ENCODE measurements at regions not wholly inside any gene's neighbourhood (a gene's known extent, or its start where the extent isn't known, plus 50 kb on each side); places are given as distances from the start of the nearest gene placed in this dataset.

- Histone ChIP-seq H3K27ac (ENCODE audit: low read depth, low read length, poor library complexity, severe bottlenecking) (no peak overlapping the region), H3K36me3 (ENCODE audit: insufficient read depth, low read length) (no peaks in the 10 kb centered on the region), H4K20me1 (ENCODE audit: insufficient read depth, low read length) (no peaks in the 10 kb centered on the region), H3K27me3 (ENCODE audit: insufficient read depth, low read length) (no peaks in the 10 kb centered on the region), H3K4me3 (ENCODE audit: low read depth, low read length, poor library complexity, severe bottlenecking) (no peak overlapping the region), H3F3A (ENCODE audit: insufficient read depth, low read length) (no peaks in the 10 kb centered on the region), H3K4me1 (ENCODE audit: insufficient read depth, low read length, severe bottlenecking) (no peaks in the 10 kb centered on the region), H3K79me2 (ENCODE audit: insufficient read depth, low read length) (no peaks in the 10 kb centered on the region), H2AFZ (ENCODE audit: low read length) (no peak overlapping the region), H3K9me2 (ENCODE audit: low read depth, low read length) (no peaks in the 10 kb centered on the region), H3K4me2 (ENCODE audit: low read length) (no peak overlapping the region), H3K9me3 (ENCODE audit: low read length) (no peaks in the 10 kb centered on the region), H3K9ac (ENCODE audit: low read length) (no peak overlapping the region)
- TF ChIP-seq EZH2 (IDR thresholded peaks at IDR 0.05; ENCODE audit: borderline replicate concordance, low read length), result no peak
- TF ChIP-seq, protein P1, sequence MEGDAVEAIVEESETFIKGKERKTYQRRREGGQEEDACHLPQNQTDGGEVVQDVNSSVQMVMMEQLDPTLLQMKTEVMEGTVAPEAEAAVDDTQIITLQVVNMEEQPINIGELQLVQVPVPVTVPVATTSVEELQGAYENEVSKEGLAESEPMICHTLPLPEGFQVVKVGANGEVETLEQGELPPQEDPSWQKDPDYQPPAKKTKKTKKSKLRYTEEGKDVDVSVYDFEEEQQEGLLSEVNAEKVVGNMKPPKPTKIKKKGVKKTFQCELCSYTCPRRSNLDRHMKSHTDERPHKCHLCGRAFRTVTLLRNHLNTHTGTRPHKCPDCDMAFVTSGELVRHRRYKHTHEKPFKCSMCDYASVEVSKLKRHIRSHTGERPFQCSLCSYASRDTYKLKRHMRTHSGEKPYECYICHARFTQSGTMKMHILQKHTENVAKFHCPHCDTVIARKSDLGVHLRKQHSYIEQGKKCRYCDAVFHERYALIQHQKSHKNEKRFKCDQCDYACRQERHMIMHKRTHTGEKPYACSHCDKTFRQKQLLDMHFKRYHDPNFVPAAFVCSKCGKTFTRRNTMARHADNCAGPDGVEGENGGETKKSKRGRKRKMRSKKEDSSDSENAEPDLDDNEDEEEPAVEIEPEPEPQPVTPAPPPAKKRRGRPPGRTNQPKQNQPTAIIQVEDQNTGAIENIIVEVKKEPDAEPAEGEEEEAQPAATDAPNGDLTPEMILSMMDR (IDR thresholded peaks at IDR 0.05; ENCODE audit: low read length), result no peak
These were observed 464.8 kb upstream of the USP24 start for GRCh38 chr1:55679971-55680370.

DNA sequence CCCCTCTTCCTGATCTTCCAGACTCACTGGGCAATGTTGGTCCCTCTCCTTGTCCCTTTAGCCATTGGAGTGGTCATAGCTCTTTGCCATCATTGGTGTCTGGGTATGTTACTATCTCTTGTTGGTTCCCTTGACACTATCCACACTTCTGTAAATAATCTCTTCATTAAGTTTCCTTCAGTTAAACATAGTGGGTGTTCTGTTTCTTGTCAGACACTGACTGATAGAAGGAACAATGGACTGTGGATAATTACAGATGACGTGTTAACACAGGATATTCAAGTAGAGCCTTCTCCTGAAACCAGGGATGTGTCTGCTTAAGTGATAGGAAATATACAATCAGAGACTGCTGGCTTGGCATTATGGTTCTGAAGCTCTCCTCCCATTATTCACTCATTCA lies 458.3 kb upstream of the USP24 start:
- no peak overlapping the region for H3K27ac ChIP-seq (ENCODE audit: low read depth, low read length, poor library complexity, severe bottlenecking)
- no peak overlapping the region for H2AFZ ChIP-seq (ENCODE audit: low read length)
- H3K9me2 ChIP-seq (ENCODE audit: low read depth, low read length), result no peaks in the 10 kb centered on the region
- H3K9me3 ChIP-seq (ENCODE audit: low read length), result no peaks in the 10 kb centered on the region
- no peak overlapping the region for H3K4me2 ChIP-seq (ENCODE audit: low read length)
- TF ChIP-seq, protein P1 (IDR thresholded peaks at IDR 0.05; ENCODE audit: low read length), result no peak
- TF ChIP-seq EZH2 (IDR thresholded peaks at IDR 0.05; ENCODE audit: borderline replicate concordance, low read length), result no peak
- H3K9ac ChIP-seq (ENCODE audit: low read length), result no peak overlapping the region
- no peaks in the 10 kb centered on the region for H3K4me1 ChIP-seq (ENCODE audit: insufficient read depth, low read length, severe bottlenecking)
- H3K79me2 ChIP-seq (ENCODE audit: insufficient read depth, low read length), result no peaks in the 10 kb centered on the region
- H3F3A ChIP-seq (ENCODE audit: insufficient read depth, low read length), result no peaks in the 10 kb centered on the region
- no peaks in the 10 kb centered on the region for H3K36me3 ChIP-seq (ENCODE audit: insufficient read depth, low read length)
- no peak overlapping the region for H3K4me3 ChIP-seq (ENCODE audit: low read depth, low read length, poor library complexity, severe bottlenecking)
- H4K20me1 ChIP-seq (ENCODE audit: insufficient read depth, low read length), result no peaks in the 10 kb centered on the region
- H3K27me3 ChIP-seq (ENCODE audit: insufficient read depth, low read length), result no peaks in the 10 kb centered on the region

DNA sequence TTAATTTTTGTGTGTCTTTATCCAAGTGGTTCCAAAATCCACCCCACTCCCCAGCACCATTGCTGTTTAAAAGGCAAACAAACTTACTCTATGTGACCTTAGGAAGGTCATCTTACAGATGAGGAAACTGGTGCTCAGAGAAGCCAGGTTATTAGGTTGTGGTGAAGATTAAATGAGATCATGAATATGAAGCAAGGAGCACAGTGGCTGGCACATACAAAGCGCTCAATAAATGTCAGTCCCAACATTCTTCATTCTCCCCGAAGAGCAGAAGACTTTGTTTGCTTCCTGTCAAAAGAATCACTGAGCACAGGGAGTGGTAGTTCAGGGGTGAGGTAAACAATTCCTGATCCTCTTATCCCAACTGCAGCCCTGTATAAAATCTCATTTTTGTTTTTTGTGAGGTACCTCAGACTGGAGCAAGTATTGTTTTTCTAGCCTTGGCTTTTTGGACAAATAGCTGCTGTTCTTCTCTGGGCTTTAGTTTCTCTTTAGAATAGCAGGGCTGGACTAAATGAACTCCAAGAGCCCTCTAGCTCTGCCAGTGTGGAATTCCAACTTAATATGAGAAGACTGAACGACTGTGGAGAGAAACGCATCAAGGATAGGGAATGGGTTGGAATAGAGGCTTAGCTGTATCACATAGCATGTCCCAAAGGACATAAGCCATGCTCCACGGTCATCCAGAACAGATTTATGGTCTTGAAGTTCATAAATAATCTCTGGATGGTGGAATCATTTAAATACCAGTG lies 455.3 kb upstream of the USP24 start:
- Histone ChIP-seq H2AFZ (ENCODE audit: low read length) (no peak overlapping the region), H3K79me2 (ENCODE audit: insufficient read depth, low read length) (no peaks in the 10 kb centered on the region), H3K9me2 (ENCODE audit: low read depth, low read length) (no peaks in the 10 kb centered on the region), H3K9ac (ENCODE audit: low read length) (no peak overlapping the region), H3K36me3 (ENCODE audit: insufficient read depth, low read length) (no peaks in the 10 kb centered on the region), H3K27ac (ENCODE audit: low read depth, low read length, poor library complexity, severe bottlenecking) (no peak overlapping the region), H3K9me3 (ENCODE audit: low read length) (no peaks in the 10 kb centered on the region), H3K4me3 (ENCODE audit: low read depth, low read length, poor library complexity, severe bottlenecking) (no peak overlapping the region), H3K27me3 (ENCODE audit: insufficient read depth, low read length) (no peaks in the 10 kb centered on the region), H3K4me2 (ENCODE audit: low read length) (no peak overlapping the region), H3F3A (ENCODE audit: insufficient read depth, low read length) (no peaks in the 10 kb centered on the region), H3K4me1 (ENCODE audit: insufficient read depth, low read length, severe bottlenecking) (no peaks in the 10 kb centered on the region), H4K20me1 (ENCODE audit: insufficient read depth, low read length) (no peaks in the 10 kb centered on the region)
- TF ChIP-seq, protein P1 (IDR thresholded peaks at IDR 0.05; ENCODE audit: low read length), result no peak
- no peak for TF ChIP-seq EZH2 (IDR thresholded peaks at IDR 0.05; ENCODE audit: borderline replicate concordance, low read length)
